ENCODE measurements at regions not wholly inside any gene's neighbourhood (a gene's known extent, or its start where the extent isn't known, plus 50 kb on each side); places are given as distances from the start of the nearest gene placed in this dataset.
"Not testable (repeated sequence)": the region's sequence is repeated elsewhere in the genome, so short reads cannot be mapped to it uniquely, and the experiment has no call there.

DNA sequence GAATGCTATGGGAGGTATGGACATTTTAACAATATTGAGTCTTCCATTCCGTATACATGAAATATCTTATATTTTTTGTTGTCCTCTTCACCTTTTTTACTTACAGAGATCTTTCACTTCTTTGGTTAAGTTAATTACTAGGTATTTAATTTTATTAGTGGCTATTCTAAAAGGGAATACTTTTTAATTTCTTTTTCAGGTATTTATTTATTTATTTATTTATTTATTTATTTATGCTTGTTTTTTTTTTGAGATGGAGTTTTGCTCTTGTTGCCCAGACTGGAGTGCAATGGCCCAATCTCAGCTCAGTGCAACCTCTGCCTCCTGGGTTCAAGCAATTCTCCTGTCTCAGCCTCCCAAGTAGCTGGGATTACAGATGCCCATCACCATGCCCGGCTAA is 329.1 kb downstream of the NAP1L3 start:
- H3K27me3 Mint-ChIP-seq (ENCODE audit: low read depth); ATAC-seq: not testable (repeated sequence)

DNA sequence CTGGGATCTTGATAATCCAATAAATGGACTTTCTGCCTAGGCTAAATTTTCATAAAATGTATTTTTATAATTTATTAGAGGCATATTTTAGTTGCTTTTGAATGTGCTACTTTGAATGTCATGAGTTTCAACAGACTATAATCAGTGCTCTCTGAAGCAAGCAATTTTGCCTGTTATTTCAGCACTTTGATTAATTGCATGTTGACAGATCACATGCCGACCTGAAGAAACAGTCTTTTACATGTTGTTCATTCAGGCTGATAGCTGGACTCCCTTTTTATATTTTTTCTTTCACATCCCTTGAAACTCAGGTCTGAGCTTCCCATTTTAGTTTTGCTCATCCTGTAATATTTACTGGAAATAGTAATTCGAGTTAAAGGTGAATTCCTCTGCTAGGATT is 341.0 kb downstream of the NAP1L3 start:
- no peaks in the 10 kb centered on the region for H3K9me3 Mint-ChIP-seq (ENCODE audit: insufficient read depth)

More for the DNA sequence above, 329.1 kb downstream of the NAP1L3 start:
- H3K9me3 Mint-ChIP-seq (ENCODE audit: insufficient read depth); H3K4me3 Mint-ChIP-seq; CTCF ChIA-PET; H3K4me1 Mint-ChIP-seq (ENCODE audit: low read depth); H3K27ac Mint-ChIP-seq; H3K36me3 Mint-ChIP-seq (ENCODE audit: low read depth); DNase-seq; POLR2A ChIA-PET: not testable (repeated sequence)

DNA sequence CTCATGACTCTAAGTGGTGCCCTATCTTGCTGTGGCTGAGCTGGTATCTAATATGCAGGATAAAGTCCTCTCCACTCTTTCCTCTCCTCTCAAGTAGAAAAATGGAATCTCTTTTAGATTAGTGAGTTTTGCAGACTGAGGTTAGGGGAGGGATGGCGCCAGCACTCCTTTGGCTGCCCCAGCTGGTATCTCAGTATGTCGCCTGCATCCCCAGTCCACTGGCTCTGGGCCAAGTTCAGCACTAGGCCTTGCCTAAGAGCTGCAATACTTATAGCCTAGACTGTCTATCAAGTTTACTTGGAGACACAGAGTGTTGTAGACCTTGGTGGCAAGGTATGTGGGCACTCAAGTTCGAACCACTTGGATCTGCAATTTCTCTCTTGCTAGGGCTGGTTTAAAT is 351.3 kb downstream of the NAP1L3 start:
- H3K27me3 Mint-ChIP-seq (ENCODE audit: low read depth) = no peaks in the 10 kb centered on the region
- no peaks in the 10 kb centered on the region for H3K4me1 Mint-ChIP-seq (ENCODE audit: low read depth)
- no peaks in the 10 kb centered on the region for H3K36me3 Mint-ChIP-seq (ENCODE audit: low read depth)

More for the DNA sequence above, 341.0 kb downstream of the NAP1L3 start:
- ATAC-seq (no peak), DNase-seq (no peak)
- no peak overlapping the region for H3K4me3 Mint-ChIP-seq
- CTCF ChIA-PET = no interaction called here
- no peaks in the 10 kb centered on the region for H3K27me3 Mint-ChIP-seq (ENCODE audit: low read depth)
- POLR2A ChIA-PET = no interaction called here
- H3K36me3 Mint-ChIP-seq (ENCODE audit: low read depth) = no peaks in the 10 kb centered on the region
- H3K27ac Mint-ChIP-seq = no peak overlapping the region
- no peaks in the 10 kb centered on the region for H3K4me1 Mint-ChIP-seq (ENCODE audit: low read depth)

GRCh38 chrX:93319609-93320008 is 353.8 kb downstream of the NAP1L3 start:
- no peaks in the 10 kb centered on the region for H3K36me3 Mint-ChIP-seq (ENCODE audit: low read depth)
- H3K4me3 Mint-ChIP-seq = no peak overlapping the region
- ChIA-PET CTCF (no interaction called here), POLR2A (no interaction called here)
- DNase-seq = no peak
- no peaks in the 10 kb centered on the region for H3K27me3 Mint-ChIP-seq (ENCODE audit: low read depth)
- H3K4me1 Mint-ChIP-seq (ENCODE audit: low read depth) = no peaks in the 10 kb centered on the region
- no peak overlapping the region for H3K27ac Mint-ChIP-seq
- no peak for ATAC-seq
- no peaks in the 10 kb centered on the region for H3K9me3 Mint-ChIP-seq (ENCODE audit: insufficient read depth)

More for the DNA sequence above, 351.3 kb downstream of the NAP1L3 start:
- ChIA-PET POLR2A (no interaction called here), CTCF (no interaction called here)
- ATAC-seq (no peak), DNase-seq (no peak)
- Mint-ChIP-seq H3K9me3 (ENCODE audit: insufficient read depth) (no peaks in the 10 kb centered on the region), H3K27ac (no peak overlapping the region), H3K4me3 (no peak overlapping the region)
